HG02943 (cell line): ENCODE measurements at regions not wholly inside any gene's neighbourhood (a gene's known extent, or its start where the extent isn't known, plus 50 kb on each side); places are given as distances from the start of the nearest gene placed in this dataset.

Experiments
- ATAC-seq: cut with Tn5 transposase; IDR thresholded peaks from one replicate; pipeline ENCODE4 v1.9.1; 2021; ENCODE audit warnings: mild to moderate bottlenecking, low read depth, moderate library complexity; ENCODE audit not compliant: unreplicated experiment

GRCh38 chrX:121102101-121102500, 54.7 kb downstream of the GLUD2 start:
- ATAC-seq, result no peak

- no peak for ATAC-seq
Observed at GRCh38 chrX:121103381-121103780, 56.0 kb downstream of the GLUD2 start.

GRCh38 chrX:121106484-121107235, 59.2 kb downstream of the GLUD2 start:
- ATAC-seq, result no peak

- ATAC-seq, result no peak
Observed at GRCh38 chrX:121109986-121110385, 62.6 kb downstream of the GLUD2 start.

- no peak for ATAC-seq
Observed at GRCh38 chrX:121110536-121110935, 63.1 kb downstream of the GLUD2 start.

GRCh38 chrX:121114691-121115090, 67.3 kb downstream of the GLUD2 start:
- no peak for ATAC-seq

GRCh38 chrX:121120690-121121605, 73.5 kb downstream of the GLUD2 start:
- ATAC-seq, result no peak

- ATAC-seq, result no peak
Observed at GRCh38 chrX:121122332-121122731, 74.9 kb downstream of the GLUD2 start.

GRCh38 chrX:121128925-121129877, 81.8 kb downstream of the GLUD2 start:
- ATAC-seq, result no peak

GRCh38 chrX:121132675-121133074, 85.3 kb downstream of the GLUD2 start:
- no peak for ATAC-seq

GRCh38 chrX:121135488-121136207, 88.2 kb downstream of the GLUD2 start:
- ATAC-seq, result no peak

GRCh38 chrX:121146059-121146628, 98.7 kb downstream of the GLUD2 start:
- ATAC-seq, result no peak

- ATAC-seq, result no peak
Observed at GRCh38 chrX:121150217-121150616, 102.8 kb downstream of the GLUD2 start.

- no peak for ATAC-seq
Observed at GRCh38 chrX:121151293-121151692, 103.9 kb downstream of the GLUD2 start.

- ATAC-seq, result no peak
Observed at GRCh38 chrX:121154858-121155404, 107.5 kb downstream of the GLUD2 start.

- peak; percentile 64 for ATAC-seq
Observed at GRCh38 chrX:121160987-121161386, 113.6 kb downstream of the GLUD2 start.

GRCh38 chrX:121161501-121161933, 114.1 kb downstream of the GLUD2 start:
- peak; percentile 46 for ATAC-seq

GRCh38 chrX:121163443-121163842, 116.0 kb downstream of the GLUD2 start:
- no peak for ATAC-seq

GRCh38 chrX:121165930-121166359, 118.5 kb downstream of the GLUD2 start:
- no peak for ATAC-seq
